ENCODE measurements at regions not wholly inside any gene's neighbourhood (a gene's known extent, or its start where the extent isn't known, plus 50 kb on each side); places are given as distances from the start of the nearest gene placed in this dataset.

DNA sequence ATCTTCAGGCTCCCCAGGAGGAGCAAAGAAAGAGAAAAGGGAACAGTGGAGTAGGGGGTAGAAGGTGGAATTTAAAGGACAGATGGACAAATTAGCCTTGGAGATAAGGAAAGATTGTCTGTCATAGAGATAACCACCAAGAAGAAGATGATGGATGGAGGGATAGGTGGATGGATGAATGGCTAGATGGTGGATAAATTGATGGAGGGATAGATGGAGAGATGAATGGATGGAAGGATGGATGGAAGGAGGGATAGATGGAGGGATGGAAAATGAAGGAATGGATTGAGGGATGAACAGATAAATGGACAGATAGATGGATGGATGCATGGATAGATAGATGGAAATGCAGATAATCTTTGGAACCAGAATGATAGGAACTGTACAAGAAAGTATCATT is 102.8 kb downstream of the TNFAIP3 start:
- CTCF ChIA-PET: no interaction called here
- BruUV-seq (replicated peaks): no TSS peak
- Histone ChIP-seq H3K79me2 (ENCODE audit: low read length) (no peaks in the 10 kb centered on the region), H3K4me2 (ENCODE audit: low read length) (no peak overlapping the region), H3K36me3 (ENCODE audit: low read depth, low read length) (no peaks in the 10 kb centered on the region), H3K9me3 (ENCODE audit: low read length) (no peaks in the 10 kb centered on the region), H3K4me1 (ENCODE audit: insufficient read depth, low read length) (no peaks in the 10 kb centered on the region), H3K27ac (ENCODE audit: low read length) (no peak overlapping the region), H2AFZ (ENCODE audit: low read length) (no peak overlapping the region), H3F3A (ENCODE audit: low read length, unreplicated experiment) (no peaks in the 10 kb centered on the region), H3K9me2 (replicated peaks; ENCODE audit: low read length) (no peaks in the 10 kb centered on the region), H3K27me3 (ENCODE audit: low read length) (no peaks in the 10 kb centered on the region), H3K4me3 (ENCODE audit: low read length) (no peak overlapping the region), H4K20me1 (ENCODE audit: low read length) (no peaks in the 10 kb centered on the region), H3K9ac (ENCODE audit: low read length) (no peak overlapping the region)
- ATAC-seq (no peak), DNase-seq (no peak)
- POLR2A ChIA-PET (ENCODE audit: unreplicated experiment): no interaction called here
- TF ChIP-seq, protein P1, sequence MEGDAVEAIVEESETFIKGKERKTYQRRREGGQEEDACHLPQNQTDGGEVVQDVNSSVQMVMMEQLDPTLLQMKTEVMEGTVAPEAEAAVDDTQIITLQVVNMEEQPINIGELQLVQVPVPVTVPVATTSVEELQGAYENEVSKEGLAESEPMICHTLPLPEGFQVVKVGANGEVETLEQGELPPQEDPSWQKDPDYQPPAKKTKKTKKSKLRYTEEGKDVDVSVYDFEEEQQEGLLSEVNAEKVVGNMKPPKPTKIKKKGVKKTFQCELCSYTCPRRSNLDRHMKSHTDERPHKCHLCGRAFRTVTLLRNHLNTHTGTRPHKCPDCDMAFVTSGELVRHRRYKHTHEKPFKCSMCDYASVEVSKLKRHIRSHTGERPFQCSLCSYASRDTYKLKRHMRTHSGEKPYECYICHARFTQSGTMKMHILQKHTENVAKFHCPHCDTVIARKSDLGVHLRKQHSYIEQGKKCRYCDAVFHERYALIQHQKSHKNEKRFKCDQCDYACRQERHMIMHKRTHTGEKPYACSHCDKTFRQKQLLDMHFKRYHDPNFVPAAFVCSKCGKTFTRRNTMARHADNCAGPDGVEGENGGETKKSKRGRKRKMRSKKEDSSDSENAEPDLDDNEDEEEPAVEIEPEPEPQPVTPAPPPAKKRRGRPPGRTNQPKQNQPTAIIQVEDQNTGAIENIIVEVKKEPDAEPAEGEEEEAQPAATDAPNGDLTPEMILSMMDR (conservative IDR thresholded peaks at IDR 0.05; ENCODE audit: low read depth, low read length): no peak
- no peak for TF ChIP-seq EZH2 (IDR thresholded peaks at IDR 0.05; ENCODE audit: low read length, unreplicated experiment)
- no peak for TF ChIP-seq EZH2phosphoT487 (IDR thresholded peaks at IDR 0.05; ENCODE audit: borderline replicate concordance, low read length)
- intact Hi-C loops (cut with micrococcal nuclease): no loop called here

DNA sequence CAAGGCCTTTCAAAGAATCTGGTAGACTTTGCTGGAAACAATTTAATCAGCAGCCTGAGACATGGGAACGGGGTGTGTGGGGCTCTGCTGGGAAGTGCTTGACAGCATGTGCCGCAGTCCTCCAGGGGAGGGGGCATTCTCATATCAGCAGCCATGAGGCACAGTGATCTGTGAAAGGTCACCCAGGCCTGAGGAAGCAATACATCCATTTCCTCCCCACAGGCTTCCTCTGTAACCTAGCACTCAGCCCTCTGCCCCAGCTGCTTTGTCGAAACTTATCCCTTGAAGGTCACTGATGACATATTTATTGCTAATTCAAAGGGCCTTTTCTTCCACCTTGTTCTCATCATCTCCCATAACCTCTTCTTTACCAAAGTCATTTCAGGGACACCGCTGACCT is 103.3 kb downstream of the TNFAIP3 start:
- DNase-seq (no peak), ATAC-seq (no peak)
- TF ChIP-seq, protein P1 (conservative IDR thresholded peaks at IDR 0.05; ENCODE audit: low read depth, low read length): no peak
- no peak for TF ChIP-seq EZH2 (IDR thresholded peaks at IDR 0.05; ENCODE audit: low read length, unreplicated experiment)
- TF ChIP-seq EZH2phosphoT487 (IDR thresholded peaks at IDR 0.05; ENCODE audit: borderline replicate concordance, low read length): no peak
- no TSS peak for BruUV-seq (replicated peaks)
- H3K9me2 ChIP-seq (replicated peaks; ENCODE audit: low read length): no peaks in the 10 kb centered on the region
- intact Hi-C loops (cut with micrococcal nuclease): no loop called here
- no peaks in the 10 kb centered on the region for H3K79me2 ChIP-seq (ENCODE audit: low read length)
- ChIA-PET POLR2A (ENCODE audit: unreplicated experiment) (no interaction called here), CTCF (no interaction called here)
- H3F3A ChIP-seq (ENCODE audit: low read length, unreplicated experiment): no peaks in the 10 kb centered on the region
- no peak overlapping the region for H3K4me2 ChIP-seq (ENCODE audit: low read length)
- H2AFZ ChIP-seq (ENCODE audit: low read length): no peak overlapping the region
- H3K4me1 ChIP-seq (ENCODE audit: insufficient read depth, low read length): no peaks in the 10 kb centered on the region
- no peak overlapping the region for H3K27ac ChIP-seq (ENCODE audit: low read length)
- no peaks in the 10 kb centered on the region for H3K27me3 ChIP-seq (ENCODE audit: low read length)
- H4K20me1 ChIP-seq (ENCODE audit: low read length): no peaks in the 10 kb centered on the region
- no peak overlapping the region for H3K4me3 ChIP-seq (ENCODE audit: low read length)
- no peaks in the 10 kb centered on the region for H3K9me3 ChIP-seq (ENCODE audit: low read length)
- no peak overlapping the region for H3K9ac ChIP-seq (ENCODE audit: low read length)
- H3K36me3 ChIP-seq (ENCODE audit: low read depth, low read length): no peaks in the 10 kb centered on the region

DNA sequence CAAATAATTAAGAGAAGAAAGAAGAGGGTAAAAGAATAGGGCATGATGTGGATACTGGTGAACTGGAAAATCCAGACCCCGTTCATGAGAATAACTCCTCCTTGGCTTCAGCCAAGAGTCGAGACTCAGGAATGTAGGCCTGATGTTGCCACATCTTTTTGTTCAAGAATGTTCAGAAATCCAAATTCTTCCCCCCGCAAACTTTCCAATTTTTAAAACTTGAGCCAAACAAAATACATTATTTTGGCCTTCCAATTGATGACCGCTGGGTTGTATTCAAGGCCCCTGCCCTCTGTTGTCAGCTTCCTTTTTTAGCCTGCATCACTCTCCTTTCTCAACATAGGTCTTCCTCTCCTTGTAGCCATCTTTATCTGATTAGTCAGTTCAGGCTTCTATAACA is 106.1 kb downstream of the TNFAIP3 start:
- intact Hi-C loops (cut with micrococcal nuclease): no loop called here
- Histone ChIP-seq H3K4me1 (ENCODE audit: insufficient read depth, low read length) (peaks cover 6% of the 10 kb centered on the region; the same call in 1 of the 2 replicates), H3K4me2 (ENCODE audit: low read length) (no peak overlapping the region), H3F3A (ENCODE audit: low read length, unreplicated experiment) (no peaks in the 10 kb centered on the region), H3K4me3 (ENCODE audit: low read length) (no peak overlapping the region), H3K9me3 (ENCODE audit: low read length) (no peaks in the 10 kb centered on the region), H4K20me1 (ENCODE audit: low read length) (no peaks in the 10 kb centered on the region), H3K27ac (ENCODE audit: low read length) (no peak overlapping the region), H3K79me2 (ENCODE audit: low read length) (no peaks in the 10 kb centered on the region), H3K27me3 (ENCODE audit: low read length) (no peaks in the 10 kb centered on the region), H2AFZ (ENCODE audit: low read length) (no peak overlapping the region), H3K9me2 (replicated peaks; ENCODE audit: low read length) (no peaks in the 10 kb centered on the region), H3K36me3 (ENCODE audit: low read depth, low read length) (no peaks in the 10 kb centered on the region), H3K9ac (ENCODE audit: low read length) (no peak overlapping the region)
- BruUV-seq (replicated peaks): no TSS peak
- ChIA-PET POLR2A (ENCODE audit: unreplicated experiment) (no interaction called here), CTCF (no interaction called here)
- TF ChIP-seq EZH2phosphoT487 (IDR thresholded peaks at IDR 0.05; ENCODE audit: borderline replicate concordance, low read length): no peak
- TF ChIP-seq, protein P1 (conservative IDR thresholded peaks at IDR 0.05; ENCODE audit: low read depth, low read length): no peak
- no peak for TF ChIP-seq EZH2 (IDR thresholded peaks at IDR 0.05; ENCODE audit: low read length, unreplicated experiment)
- DNase-seq (no peak), ATAC-seq (no peak)
